ENCODE measurements at regions not wholly inside any gene's neighbourhood (a gene's known extent, or its start where the extent isn't known, plus 50 kb on each side); places are given as distances from the start of the nearest gene placed in this dataset.
"Not testable (repeated sequence)": the region's sequence is repeated elsewhere in the genome, so short reads cannot be mapped to it uniquely, and the experiment has no call there.

GRCh38 chr12:131598717-131599116 lies 112.2 kb upstream of the SFSWAP start:
- ATAC-seq (ENCODE audit: insufficient read depth, low FRiP score): no peak

GRCh38 chr12:131599190-131600159 lies 111.4 kb upstream of the SFSWAP start:
- 86 to 90% methylated on average over 33 of the region's 33 CpGs for WGBS, 2 donors
- Histone ChIP-seq H3K27ac (ENCODE audit: low read depth in 1 of 2, low read length in 1 of 2) (no peak overlapping the region), H3K27me3 (ENCODE audit: control insufficient read depth in 3 of 3, insufficient read depth in 3 of 3, low read length in 2 of 3) (peaks cover 0 to 9% (median 2%) of the 10 kb centered on the region in 3 donors), H3K4me1 (ENCODE audit: control insufficient read depth in 5 of 5, insufficient read depth in 5 of 5, low read length in 5 of 5) (peaks cover 0 to 5% (median 0%) of the 10 kb centered on the region in 5 donors), H3K36me3 (ENCODE audit: control insufficient read depth in 4 of 4, insufficient read depth in 4 of 4, low read length in 4 of 4) (no peaks in the 10 kb centered on the region), H3K9me3 (ENCODE audit: control insufficient read depth in 4 of 4, insufficient read depth in 3 of 4, low read length in 3 of 4) (peaks cover 0 to 2% (median 0%) of the 10 kb centered on the region in 4 donors), H3K9ac (ENCODE audit: insufficient read depth in 1 of 2, low read length in 2 of 2) (no peak overlapping the region), H3K4me3 (no peak overlapping the region)
- ATAC-seq (ENCODE audit: insufficient read depth, low FRiP score) (no peak), DNase-seq (no peak)
- TF ChIP-seq CTCF (IDR thresholded peaks at IDR 0.05; ENCODE audit: control extremely low read depth, extremely low read depth): no peak

More at GRCh38 chr12:131598717-131599116, 112.2 kb upstream of the SFSWAP start:
- H3K9ac ChIP-seq (ENCODE audit: insufficient read depth in 1 of 2, low read length in 2 of 2): no peak overlapping the region
- no peaks in the 10 kb centered on the region for H3K4me1 ChIP-seq (ENCODE audit: control insufficient read depth in 5 of 5, insufficient read depth in 5 of 5, low read length in 5 of 5)
- no peak for DNase-seq
- TF ChIP-seq CTCF (IDR thresholded peaks at IDR 0.05; ENCODE audit: control extremely low read depth, extremely low read depth): no peak
- WGBS, 2 donors: 77 to 88% methylated on average over 2 to 5 of the region's 5 CpGs
- H3K4me3 ChIP-seq: no peak overlapping the region
- no peaks in the 10 kb centered on the region for H3K36me3 ChIP-seq (ENCODE audit: control insufficient read depth in 4 of 4, insufficient read depth in 4 of 4, low read length in 4 of 4)
- peaks cover 0 to 6% (median 0%) of the 10 kb centered on the region in 3 donors for H3K27me3 ChIP-seq (ENCODE audit: control insufficient read depth in 3 of 3, insufficient read depth in 3 of 3, low read length in 2 of 3)
- peaks cover 0 to 2% (median 0%) of the 10 kb centered on the region in 4 donors for H3K9me3 ChIP-seq (ENCODE audit: control insufficient read depth in 4 of 4, insufficient read depth in 3 of 4, low read length in 3 of 4)
- no peak overlapping the region for H3K27ac ChIP-seq (ENCODE audit: low read depth in 1 of 2, low read length in 1 of 2)

- DNase-seq (no peak), ATAC-seq (ENCODE audit: insufficient read depth, low FRiP score) (no peak)
- H3K9ac ChIP-seq (ENCODE audit: insufficient read depth in 1 of 2, low read length in 2 of 2): no peak overlapping the region
- peaks cover 0 to 9% (median 2%) of the 10 kb centered on the region in 3 donors for H3K27me3 ChIP-seq (ENCODE audit: control insufficient read depth in 3 of 3, insufficient read depth in 3 of 3, low read length in 2 of 3)
- H3K27ac ChIP-seq (ENCODE audit: low read depth in 1 of 2, low read length in 1 of 2): no peak overlapping the region
- H3K4me1 ChIP-seq (ENCODE audit: control insufficient read depth in 5 of 5, insufficient read depth in 5 of 5, low read length in 5 of 5): peaks cover 0 to 5% (median 0%) of the 10 kb centered on the region in 5 donors
- WGBS, 2 donors: 85% methylated on average over 6 of the region's 6 CpGs
- H3K4me3 ChIP-seq: no peak overlapping the region
- peaks cover 0 to 2% (median 0%) of the 10 kb centered on the region in 4 donors for H3K9me3 ChIP-seq (ENCODE audit: control insufficient read depth in 4 of 4, insufficient read depth in 3 of 4, low read length in 3 of 4)
- H3K36me3 ChIP-seq (ENCODE audit: control insufficient read depth in 4 of 4, insufficient read depth in 4 of 4, low read length in 4 of 4): no peaks in the 10 kb centered on the region
- TF ChIP-seq CTCF (IDR thresholded peaks at IDR 0.05; ENCODE audit: control extremely low read depth, extremely low read depth): no peak
These were observed 110.7 kb upstream of the SFSWAP start for GRCh38 chr12:131600160-131600532.

GRCh38 chr12:131601499-131601898 lies 109.4 kb upstream of the SFSWAP start:
- H3K9ac ChIP-seq (ENCODE audit: insufficient read depth in 1 of 2, low read length in 2 of 2); H3K4me3 ChIP-seq; H3K4me1 ChIP-seq (ENCODE audit: control insufficient read depth in 5 of 5, insufficient read depth in 5 of 5, low read length in 5 of 5); H3K27ac ChIP-seq (ENCODE audit: low read depth in 1 of 2, low read length in 1 of 2); DNase-seq; H3K9me3 ChIP-seq (ENCODE audit: control insufficient read depth in 4 of 4, insufficient read depth in 3 of 4, low read length in 3 of 4); ATAC-seq (ENCODE audit: insufficient read depth, low FRiP score); H3K36me3 ChIP-seq (ENCODE audit: control insufficient read depth in 4 of 4, insufficient read depth in 4 of 4, low read length in 4 of 4): not testable (repeated sequence)
- WGBS, 2 donors: 82 to 84% methylated on average over 5 of the region's 5 CpGs
- H3K27me3 ChIP-seq (ENCODE audit: control insufficient read depth in 3 of 3, insufficient read depth in 3 of 3, low read length in 2 of 3): peaks cover 0 to 11% (median 2%) of the 10 kb centered on the region in 3 donors
